KOPT-K1 (cell line): ENCODE measurements at regions not wholly inside any gene's neighbourhood (a gene's known extent, or its start where the extent isn't known, plus 50 kb on each side); places are given as distances from the start of the nearest gene placed in this dataset.

Source experiments
- H3K27ac ChIP-seq: fragments of 200-600 bp; sonication (generic); 2 replicates; pipeline ENCODE4 v1.5.1; 2016; ENCODE audit warnings: antibody characterized with exemption, mild to moderate bottlenecking, low read depth, low read length; ENCODE audit not compliant: poor library complexity, severe bottlenecking
- H3K36me3 ChIP-seq: fragments of 200-600 bp; sonication (generic); 2 replicates; pipeline ENCODE4 v1.5.1; 2017; ENCODE audit warnings: antibody characterized with exemption, mild to moderate bottlenecking, low read length, moderate library complexity; ENCODE audit not compliant: insufficient read depth
- H3K9me3 ChIP-seq: fragments of 200-600 bp; sonication (generic); 2 replicates; pipeline ENCODE4 v1.5.1; 2017; ENCODE audit warnings: antibody characterized with exemption, low read length, mild to moderate bottlenecking; ENCODE audit not compliant: insufficient read depth, poor library complexity, severe bottlenecking

DNA sequence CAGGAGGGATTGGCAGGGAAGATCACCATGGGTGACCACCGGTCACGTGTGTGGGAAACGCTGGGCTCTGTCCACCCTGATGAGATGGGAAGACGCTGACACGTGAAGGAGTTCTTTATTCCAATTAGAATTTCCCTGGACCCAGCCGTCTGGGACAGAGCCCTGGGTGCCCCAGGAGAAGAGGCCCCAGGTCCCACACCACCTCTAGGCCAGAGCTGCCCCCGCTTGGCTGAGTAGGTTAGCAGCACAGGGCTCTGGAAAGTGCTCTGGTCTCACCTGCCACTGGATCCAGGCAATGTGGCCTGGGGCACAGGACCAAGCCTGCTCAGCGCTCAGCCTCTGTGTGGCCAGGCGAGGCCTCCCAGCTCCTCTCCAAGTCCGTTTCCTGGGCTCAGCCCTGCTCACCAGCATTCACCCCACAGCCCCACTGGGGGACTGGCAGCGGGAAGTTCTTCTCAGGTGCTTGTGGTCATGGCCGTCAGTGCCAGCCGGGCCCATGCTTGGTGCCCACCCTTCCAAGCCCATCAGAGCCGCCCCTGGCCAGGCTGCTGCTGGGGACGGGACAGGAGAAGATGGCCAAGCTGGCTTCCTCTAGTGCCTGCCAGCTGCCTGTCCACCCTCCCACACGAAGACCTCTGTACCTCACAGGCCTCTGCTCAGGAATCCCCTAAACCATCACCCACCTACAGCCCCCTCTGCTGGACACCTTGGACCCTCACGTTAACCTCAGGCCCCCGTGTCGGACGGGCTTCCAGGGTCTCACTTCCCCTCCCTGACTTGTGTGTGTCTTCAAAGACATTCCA lies 62.5 kb upstream of the FGF3 start:
- Histone ChIP-seq H3K27ac (no peak overlapping the region), H3K36me3 (no peaks in the 10 kb centered on the region), H3K9me3 (no peaks in the 10 kb centered on the region)

DNA sequence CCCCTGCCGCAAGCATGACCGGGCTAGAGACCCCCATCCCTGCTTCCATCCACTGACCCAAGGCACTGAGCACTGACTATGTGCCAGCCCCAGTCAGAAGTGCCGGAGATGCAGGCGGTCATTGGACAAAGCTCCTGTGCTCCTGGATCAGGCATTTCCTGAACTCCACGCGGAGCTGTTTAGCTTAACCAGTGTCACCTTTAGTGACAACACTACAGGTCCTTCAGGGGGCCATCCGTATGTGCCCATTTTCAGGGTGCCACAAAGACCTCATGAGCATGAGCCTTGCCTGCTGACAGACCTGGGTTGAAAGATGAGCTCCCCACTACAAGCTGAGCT lies 63.0 kb upstream of the FGF3 start:
- Histone ChIP-seq H3K9me3 (no peaks in the 10 kb centered on the region), H3K27ac (no peak overlapping the region), H3K36me3 (no peaks in the 10 kb centered on the region)

DNA sequence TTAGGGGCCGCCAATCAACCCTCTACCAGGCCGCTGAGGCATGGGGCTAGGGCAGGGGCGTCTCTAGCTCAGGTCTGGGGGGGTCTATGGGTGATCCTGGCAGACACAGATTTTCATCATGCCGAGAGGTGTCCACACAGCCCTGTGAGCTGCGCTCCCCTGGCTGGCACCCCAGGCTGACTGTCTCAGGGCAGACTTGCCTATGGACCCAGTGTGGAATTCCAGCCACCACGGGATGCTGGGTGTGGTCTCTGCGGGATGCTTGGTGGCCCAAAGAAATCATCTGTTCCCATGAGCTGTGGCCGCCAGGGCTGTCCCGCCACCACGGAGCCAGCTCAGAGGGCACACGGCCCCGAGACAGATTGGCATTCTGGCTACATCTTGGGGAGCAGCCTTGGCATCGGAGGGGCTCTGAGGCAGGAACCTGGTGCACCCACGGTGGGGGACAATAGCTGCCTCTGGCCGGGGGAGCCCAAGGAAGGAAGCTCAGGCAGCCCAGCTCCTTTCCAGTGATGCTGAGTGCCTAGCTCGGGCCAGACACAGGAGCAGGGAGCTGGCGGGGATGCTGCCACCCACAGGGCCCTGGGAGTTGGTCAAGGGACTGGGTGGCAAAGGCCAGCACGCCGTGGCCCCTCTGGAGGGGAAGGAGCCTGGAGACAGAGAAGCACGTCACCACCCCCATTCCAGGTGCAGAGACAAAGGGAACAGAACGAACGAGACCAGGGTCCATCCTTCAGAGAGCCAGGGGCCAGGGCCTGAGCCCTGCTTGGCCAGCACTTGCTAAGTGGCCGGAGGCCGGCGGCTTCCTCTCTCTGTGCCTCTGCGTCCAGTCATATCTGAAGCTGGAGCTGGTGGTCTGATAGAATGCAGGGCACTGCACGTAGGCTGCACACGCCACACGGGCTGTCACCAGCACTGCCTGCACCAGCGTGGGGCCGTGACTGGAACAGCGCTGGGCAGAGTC lies 64.4 kb upstream of the FGF3 start:
- H3K36me3 ChIP-seq, result no peaks in the 10 kb centered on the region
- no peak overlapping the region for H3K27ac ChIP-seq
- H3K9me3 ChIP-seq, result no peaks in the 10 kb centered on the region

GRCh38 chr11:69884286-69884685 lies 65.1 kb upstream of the FGF3 start:
- H3K9me3 ChIP-seq, result no peaks in the 10 kb centered on the region

DNA sequence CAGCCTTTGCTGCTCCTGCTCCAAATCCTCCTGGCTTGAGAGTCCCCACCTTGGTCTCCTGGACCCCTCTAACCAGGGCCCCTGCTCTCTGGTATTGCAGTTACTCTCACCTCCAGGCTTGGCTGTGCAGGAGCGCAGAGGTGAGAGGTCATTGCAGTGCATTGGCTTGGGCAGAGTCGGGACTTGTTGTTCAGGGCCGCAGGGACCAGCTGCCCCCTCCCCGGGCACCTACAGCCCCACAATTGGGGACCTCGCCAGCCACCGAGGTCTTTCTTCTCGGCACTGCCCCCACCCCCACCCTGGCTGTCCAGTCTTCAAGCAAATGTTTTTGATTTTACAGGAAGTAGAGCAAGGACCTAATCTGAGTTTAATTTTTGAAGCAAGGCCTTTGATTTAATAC lies 65.5 kb upstream of the FGF3 start:
- no peaks in the 10 kb centered on the region for H3K9me3 ChIP-seq
- no peaks in the 10 kb centered on the region for H3K36me3 ChIP-seq
- no peak overlapping the region for H3K27ac ChIP-seq

More at GRCh38 chr11:69884286-69884685, 65.1 kb upstream of the FGF3 start:
- H3K27ac ChIP-seq, result no peak overlapping the region
- H3K36me3 ChIP-seq, result no peaks in the 10 kb centered on the region

DNA sequence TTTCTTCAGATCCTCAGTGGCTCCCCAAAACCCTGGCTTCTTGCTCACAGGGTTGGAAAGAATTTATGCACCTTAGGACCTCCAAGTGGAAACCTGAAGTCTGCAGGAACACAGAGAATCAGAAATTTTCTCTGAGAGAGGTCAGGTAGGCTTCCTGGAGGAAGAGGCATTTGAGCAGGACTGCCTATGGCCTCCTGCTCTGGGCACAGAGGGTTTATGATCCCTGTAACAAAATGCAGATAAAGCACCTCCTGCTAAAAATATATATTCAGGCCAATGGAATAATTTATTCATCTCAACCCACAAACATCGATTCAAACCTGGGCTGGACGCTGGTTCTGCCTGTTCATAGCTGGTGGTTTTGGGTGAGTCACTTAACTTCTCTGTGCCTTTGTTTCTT lies 68.1 kb upstream of the FGF3 start:
- Histone ChIP-seq H3K9me3 (no peaks in the 10 kb centered on the region), H3K27ac (no peak overlapping the region), H3K36me3 (no peaks in the 10 kb centered on the region)

DNA sequence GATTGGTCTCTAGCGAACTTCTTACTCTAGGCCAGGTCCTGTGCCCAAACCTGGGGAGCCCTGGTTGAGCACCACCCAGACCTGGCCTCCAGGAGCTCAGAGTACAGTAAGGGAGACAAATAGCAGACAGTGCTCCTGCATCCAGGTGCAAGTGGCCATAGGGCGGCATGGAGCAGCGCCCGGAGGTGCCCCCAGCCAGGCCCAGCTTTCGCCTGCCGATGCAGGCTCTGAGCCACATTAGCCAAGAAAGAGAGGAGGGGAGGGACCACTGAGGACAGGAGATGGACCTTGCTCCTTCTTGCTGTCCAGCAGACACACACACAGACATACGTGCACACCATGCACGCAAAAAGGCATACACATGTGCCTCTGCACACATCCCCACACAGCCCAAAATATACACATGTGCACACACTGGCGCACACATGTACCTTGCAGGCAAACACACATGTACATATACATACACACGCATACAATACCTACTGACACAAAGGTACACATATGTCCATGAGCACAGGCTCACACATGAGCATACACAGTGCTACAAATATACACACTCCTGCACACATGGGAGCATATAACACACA lies 68.7 kb upstream of the FGF3 start:
- no peak overlapping the region for H3K27ac ChIP-seq

DNA sequence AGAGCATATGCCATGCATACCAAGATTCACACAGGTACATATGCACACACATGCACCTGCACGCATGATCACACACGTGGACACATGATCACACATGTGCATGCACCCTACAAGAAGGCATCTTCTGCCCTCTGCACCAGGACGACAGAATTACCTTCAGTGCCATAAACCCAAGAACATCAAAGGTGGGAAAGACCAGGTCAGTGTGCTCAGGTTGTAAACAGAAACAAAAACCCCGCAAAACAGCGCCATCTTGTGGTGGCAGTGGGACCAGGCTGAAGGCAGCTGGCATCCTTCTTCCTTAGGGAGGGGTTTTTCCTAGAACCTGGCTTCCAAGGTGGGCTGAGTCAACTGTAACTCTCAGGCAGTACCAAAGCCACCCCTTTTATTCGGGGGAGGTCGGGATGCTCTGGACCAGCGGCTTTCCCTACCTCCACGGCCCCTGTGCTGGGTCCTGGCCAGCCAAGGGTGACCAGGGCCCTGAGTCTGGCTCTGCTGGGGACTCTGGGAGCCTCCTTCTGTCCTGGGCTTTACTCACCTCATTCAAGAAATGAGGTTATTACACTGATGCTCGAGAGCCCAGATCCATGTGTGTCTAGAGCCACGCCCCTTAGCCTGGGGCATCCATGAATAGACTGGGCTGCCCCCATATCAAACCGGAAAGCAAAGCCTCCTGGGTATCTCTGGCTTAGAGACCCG lies 69.4 kb upstream of the FGF3 start:
- Histone ChIP-seq H3K27ac (no peak overlapping the region), H3K36me3 (no peaks in the 10 kb centered on the region), H3K9me3 (no peaks in the 10 kb centered on the region)

More for the DNA sequence above, 68.7 kb upstream of the FGF3 start:
- no peaks in the 10 kb centered on the region for H3K36me3 ChIP-seq
- H3K9me3 ChIP-seq, result no peaks in the 10 kb centered on the region

GRCh38 chr11:69889400-69890318 lies 70.4 kb upstream of the FGF3 start:
- Histone ChIP-seq H3K9me3 (no peaks in the 10 kb centered on the region), H3K36me3 (no peaks in the 10 kb centered on the region), H3K27ac (no peak overlapping the region)

GRCh38 chr11:69890476-69890875 lies 71.3 kb upstream of the FGF3 start:
- H3K27ac ChIP-seq, result no peak overlapping the region
- H3K9me3 ChIP-seq, result no peaks in the 10 kb centered on the region
- H3K36me3 ChIP-seq, result no peaks in the 10 kb centered on the region

DNA sequence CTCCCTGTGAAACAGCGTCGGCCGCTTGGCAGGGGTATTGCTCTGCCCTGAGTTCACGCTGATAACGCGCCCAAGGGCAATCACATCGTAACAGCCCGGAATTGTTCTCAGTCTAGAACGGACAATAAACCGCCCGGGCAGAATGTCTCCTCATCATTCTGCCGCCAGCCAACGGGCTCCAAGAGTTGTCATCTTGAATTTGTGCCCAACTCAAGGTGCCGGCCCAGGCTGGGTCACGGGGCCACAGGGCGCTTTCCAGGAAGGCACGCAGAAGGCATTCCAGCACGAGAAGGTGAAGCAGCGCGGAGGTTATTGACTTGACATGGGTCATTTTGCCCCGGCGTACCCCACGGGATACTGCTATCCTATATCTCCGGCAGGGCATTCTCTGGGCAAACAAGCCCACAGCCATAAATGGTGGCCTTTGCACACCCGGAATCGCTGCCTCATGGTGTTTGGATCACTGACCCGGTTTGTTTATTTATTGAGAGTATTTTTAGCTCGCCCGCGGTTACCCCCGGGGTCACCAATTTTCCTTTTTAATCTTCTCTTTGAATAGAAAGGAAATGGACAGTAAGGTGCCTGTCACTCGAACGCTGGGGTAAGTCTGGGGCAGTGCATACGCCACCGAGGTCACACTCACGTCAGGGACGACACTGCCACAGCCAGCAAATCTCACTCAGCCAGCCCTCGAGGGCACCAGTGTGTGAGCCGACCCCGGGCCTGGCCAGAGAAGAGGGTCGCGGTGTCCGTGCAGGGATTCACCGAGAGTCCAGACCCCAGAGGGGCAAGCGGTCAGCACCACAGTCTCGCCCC lies 72.4 kb upstream of the FGF3 start:
- no peak overlapping the region for H3K27ac ChIP-seq
- no peaks in the 10 kb centered on the region for H3K9me3 ChIP-seq
- no peaks in the 10 kb centered on the region for H3K36me3 ChIP-seq

GRCh38 chr11:69892237-69892985 lies 73.2 kb upstream of the FGF3 start:
- Histone ChIP-seq H3K9me3 (no peaks in the 10 kb centered on the region), H3K36me3 (no peaks in the 10 kb centered on the region), H3K27ac (no peak overlapping the region)
